Esophagus muscularis mucosa (tissue), 4 donors: ENCODE measurements at regions not wholly inside any gene's neighbourhood (a gene's known extent, or its start where the extent isn't known, plus 50 kb on each side); places are given as distances from the start of the nearest gene placed in this dataset.

ENCODE experiments used
- CTCF ChIP-seq, 3 experiments: fragments of 200-600 bp in 2 of 3; fragments of 450-650 bp in 1 of 3; sonication (generic) in 2 of 3; IDR thresholded peaks; one replicate each; pipeline ENCODE4 v1.5.1; 2017 to 2019; ENCODE audit warnings: antibody characterized with exemption in 3 of 3, mild to moderate bottlenecking in 2 of 3, moderate library complexity in 1 of 3
- EP300 ChIP-seq: sonication (generic); formaldehyde crosslinking; IDR thresholded peaks from one replicate; pipeline ENCODE4 v1.6.1; 2017; ENCODE audit warnings: antibody characterized with exemption
- POLR2A ChIP-seq: fragments of 450-650 bp; IDR thresholded peaks from one replicate; pipeline ENCODE4 v1.6.1; 2017; ENCODE audit warnings: antibody characterized with exemption, moderate library complexity, mild to moderate bottlenecking, low read depth
- POLR2AphosphoS5 ChIP-seq, 2 donors: sonication (generic); formaldehyde crosslinking; IDR thresholded peaks; one replicate each; pipeline ENCODE4 v1.6.1; 2017; ENCODE audit warnings: antibody characterized with exemption in 2 of 2

- no peak for TF ChIP-seq CTCF (IDR thresholded peaks at IDR 0.05)
- no peak for TF ChIP-seq POLR2A
- TF ChIP-seq POLR2AphosphoS5 (IDR thresholded peaks at IDR 0.05), result no peak
- no peak for TF ChIP-seq EP300
These were observed 473.1 kb upstream of the PODXL start for GRCh38 chr7:132029369-132030085.
